Loucy (cell line): ENCODE measurements at regions not wholly inside any gene's neighbourhood (a gene's known extent, or its start where the extent isn't known, plus 50 kb on each side); places are given as distances from the start of the nearest gene placed in this dataset.

Experiments used
- H2AFZ ChIP-seq: fragments of 200-600 bp; sonication (generic); 2 replicates; pipeline ENCODE4 v1.6.0; 2016; ENCODE audit warnings: antibody characterized with exemption, mild to moderate bottlenecking, low read length, moderate library complexity
- H3F3A ChIP-seq: fragments of 200-600 bp; 2 replicates; pipeline ENCODE4 v1.6.0; 2016; ENCODE audit warnings: antibody characterized with exemption, low read depth, mild to moderate bottlenecking
- H3K27me3 ChIP-seq: fragments of 200-600 bp; sonication (generic); 2 replicates; pipeline ENCODE4 v1.6.1; 2014; ENCODE audit warnings: low read length, mild to moderate bottlenecking; ENCODE audit not compliant: insufficient read depth, poor library complexity, severe bottlenecking
- H3K36me3 ChIP-seq: fragments of 200-600 bp; sonication (generic); 2 replicates; pipeline ENCODE4 v1.6.1; 2016; ENCODE audit warnings: low read length; ENCODE audit not compliant: insufficient read depth
- H3K4me1 ChIP-seq: fragments of 200-600 bp; sonication (generic); 2 replicates; pipeline ENCODE4 v1.5.1; 2014; ENCODE audit warnings: low read length, mild to moderate bottlenecking; ENCODE audit not compliant: insufficient read depth, poor library complexity, severe bottlenecking
- H3K4me2 ChIP-seq: fragments of 200-600 bp; sonication (generic); 2 replicates; pipeline ENCODE4 v1.6.0; 2014; ENCODE audit warnings: antibody characterized with exemption, low read length, low read depth, mild to moderate bottlenecking; ENCODE audit not compliant: poor library complexity, severe bottlenecking
- H3K4me3 ChIP-seq: fragments of 200-600 bp; sonication (generic); 2 replicates; pipeline ENCODE4 v1.5.1; 2014; ENCODE audit warnings: low read length, mild to moderate bottlenecking, mixed read lengths; ENCODE audit not compliant: poor library complexity, severe bottlenecking
- H3K79me2 ChIP-seq: fragments of 200-600 bp; sonication (generic); 2 replicates; pipeline ENCODE4 v1.6.1; 2014; ENCODE audit warnings: low read length; ENCODE audit not compliant: insufficient read depth
- H3K9ac ChIP-seq: fragments of 200-600 bp; sonication (generic); 2 replicates; pipeline ENCODE4 v1.6.0; 2014; ENCODE audit warnings: mild to moderate bottlenecking, low read depth, low read length, moderate library complexity; ENCODE audit not compliant: poor library complexity, severe bottlenecking
- H3K9me2 ChIP-seq: fragments of 200-600 bp; sonication (generic); replicated peaks from 2 replicates; pipeline ENCODE4 v1.6.1; 2016; ENCODE audit warnings: low read depth, low read length, mixed read lengths
- H3K9me3 ChIP-seq: fragments of 200-600 bp; sonication (generic); 2 replicates; pipeline ENCODE4 v1.6.1; 2014; ENCODE audit warnings: mild to moderate bottlenecking, antibody characterized with exemption, low read length, low read depth; ENCODE audit not compliant: insufficient read depth
- H4K20me1 ChIP-seq: fragments of 200-600 bp; sonication (generic); 2 replicates; pipeline ENCODE4 v1.6.0; 2014; ENCODE audit warnings: antibody characterized with exemption, low read length, mild to moderate bottlenecking; ENCODE audit not compliant: insufficient read depth, poor library complexity, severe bottlenecking
- CTCF ChIP-seq: fragments of 200-600 bp; sonication (generic); conservative IDR thresholded peaks from 2 replicates; pipeline ENCODE4 v1.5.1; 2014; ENCODE audit warnings: mild to moderate bottlenecking, antibody characterized with exemption, low read length
- EZH2phosphoT487 ChIP-seq: fragments of 200-600 bp; IDR thresholded peaks from 2 replicates; pipeline ENCODE4 v1.6.1; 2018; ENCODE audit warnings: antibody characterized with exemption, mild to moderate bottlenecking, moderate library complexity, borderline replicate concordance

GRCh38 chr4:108264693-108265092 is 96.0 kb upstream of the LEF1 start:
- Histone ChIP-seq H3K79me2 (no peaks in the 10 kb centered on the region), H3K4me2 (no peak overlapping the region), H3K27me3 (no peaks in the 10 kb centered on the region), H3K9me2 (no peaks in the 10 kb centered on the region), H3K9me3 (no peaks in the 10 kb centered on the region), H4K20me1 (no peaks in the 10 kb centered on the region), H2AFZ (no peak overlapping the region), H3K4me1 (no peaks in the 10 kb centered on the region), H3K4me3 (no peak overlapping the region), H3K9ac (no peak overlapping the region), H3K36me3 (no peaks in the 10 kb centered on the region), H3F3A (no peaks in the 10 kb centered on the region)
- TF ChIP-seq EZH2phosphoT487 (no peak), CTCF (no peak)

GRCh38 chr4:108263057-108263456 is 94.3 kb upstream of the LEF1 start:
- no peak for TF ChIP-seq CTCF
- no peak for TF ChIP-seq EZH2phosphoT487
- no peaks in the 10 kb centered on the region for H3K36me3 ChIP-seq
- H3K9me2 ChIP-seq: no peaks in the 10 kb centered on the region
- no peak overlapping the region for H3K4me3 ChIP-seq
- H3K4me2 ChIP-seq: no peak overlapping the region
- peaks cover 4% of the 10 kb centered on the region for H3K4me1 ChIP-seq
- H3K79me2 ChIP-seq: no peaks in the 10 kb centered on the region
- no peaks in the 10 kb centered on the region for H3F3A ChIP-seq
- no peaks in the 10 kb centered on the region for H4K20me1 ChIP-seq
- no peak overlapping the region for H3K9ac ChIP-seq
- no peaks in the 10 kb centered on the region for H3K27me3 ChIP-seq
- 0 out of 2 replicates have a peak overlapping the region, but pooled peaks have one; percentile 17 for H2AFZ ChIP-seq
- H3K9me3 ChIP-seq: no peaks in the 10 kb centered on the region

- Histone ChIP-seq H3F3A (no peaks in the 10 kb centered on the region), H2AFZ (no peak overlapping the region), H3K9me3 (no peaks in the 10 kb centered on the region), H3K79me2 (no peaks in the 10 kb centered on the region), H3K9me2 (no peaks in the 10 kb centered on the region), H4K20me1 (no peaks in the 10 kb centered on the region), H3K36me3 (no peaks in the 10 kb centered on the region), H3K4me1 (peaks cover 6% of the 10 kb centered on the region), H3K9ac (no peak overlapping the region), H3K4me2 (no peak overlapping the region), H3K4me3 (no peak overlapping the region), H3K27me3 (no peaks in the 10 kb centered on the region)
- no peak for TF ChIP-seq CTCF
- no peak for TF ChIP-seq EZH2phosphoT487
Observed at GRCh38 chr4:108261026-108261425, 92.3 kb upstream of the LEF1 start.
